Calu3 (cell line): ENCODE measurements at regions not wholly inside any gene's neighbourhood (a gene's known extent, or its start where the extent isn't known, plus 50 kb on each side); places are given as distances from the start of the nearest gene placed in this dataset.

ENCODE experiments used
- BruUV-seq: library from RNA; stranded (reverse); fragments of 400-500 nt; replicated peaks from 2 replicates; lab custom pipeline; 2021; lab: Mats Ljungman, UMichigan
- CTCF ChIA-PET: fragments of 300-600 bp; sonication (Branson Sonifier 250); formaldehyde crosslinking; loops from one replicate; lab custom pipeline; 2022; ENCODE audit warnings: antibody characterized with exemption; lab: Charles Lee
- DNase-seq: peaks from one replicate; pipeline ENCODE4 v3.0.0; 2022
- H3K27ac Mint-ChIP-seq: one replicate; pipeline ENCODE4 v1.8.0; 2022; ENCODE audit warnings: mixed read lengths; ENCODE audit not compliant: unreplicated experiment
- H3K27me3 Mint-ChIP-seq: one replicate; pipeline ENCODE4 v1.8.0; 2022; ENCODE audit warnings: mixed read lengths; ENCODE audit not compliant: unreplicated experiment
- H3K36me3 Mint-ChIP-seq: one replicate; pipeline ENCODE4 v1.8.0; 2022; ENCODE audit warnings: mild to moderate bottlenecking, moderate library complexity, mixed read lengths; ENCODE audit not compliant: insufficient read depth, unreplicated experiment
- H3K4me1 Mint-ChIP-seq: one replicate; pipeline ENCODE4 v1.8.0; 2022; ENCODE audit warnings: mild to moderate bottlenecking, low read depth, mixed read lengths; ENCODE audit not compliant: unreplicated experiment
- H3K4me3 Mint-ChIP-seq: one replicate; pipeline ENCODE4 v1.8.0; 2022; ENCODE audit warnings: mild to moderate bottlenecking, low read depth, moderate library complexity, mixed read lengths; ENCODE audit not compliant: unreplicated experiment
- H3K9me3 Mint-ChIP-seq: one replicate; pipeline ENCODE4 v1.8.0; 2022; ENCODE audit warnings: low read depth, mixed read lengths; ENCODE audit not compliant: unreplicated experiment
- intact Hi-C: fragments of 100-400 bp; cut with micrococcal nuclease; formaldehyde crosslinking; loops from one replicate; pipeline ENCODE4 v1.10.0; 2022; ENCODE audit not compliant: unreplicated experiment
- TF ChIP-seq, protein P1 (sequence below): fragments of 200-600 bp; IDR thresholded peaks from one replicate; pipeline ENCODE4 v1.8.0; 2022; ENCODE audit warnings: antibody characterized with exemption; ENCODE audit not compliant: unreplicated experiment

- no peak overlapping the region for H3K4me3 Mint-ChIP-seq
- H3K27me3 Mint-ChIP-seq, result peaks cover 12% of the 10 kb centered on the region
- DNase-seq, result no peak
- TF ChIP-seq, protein P1, sequence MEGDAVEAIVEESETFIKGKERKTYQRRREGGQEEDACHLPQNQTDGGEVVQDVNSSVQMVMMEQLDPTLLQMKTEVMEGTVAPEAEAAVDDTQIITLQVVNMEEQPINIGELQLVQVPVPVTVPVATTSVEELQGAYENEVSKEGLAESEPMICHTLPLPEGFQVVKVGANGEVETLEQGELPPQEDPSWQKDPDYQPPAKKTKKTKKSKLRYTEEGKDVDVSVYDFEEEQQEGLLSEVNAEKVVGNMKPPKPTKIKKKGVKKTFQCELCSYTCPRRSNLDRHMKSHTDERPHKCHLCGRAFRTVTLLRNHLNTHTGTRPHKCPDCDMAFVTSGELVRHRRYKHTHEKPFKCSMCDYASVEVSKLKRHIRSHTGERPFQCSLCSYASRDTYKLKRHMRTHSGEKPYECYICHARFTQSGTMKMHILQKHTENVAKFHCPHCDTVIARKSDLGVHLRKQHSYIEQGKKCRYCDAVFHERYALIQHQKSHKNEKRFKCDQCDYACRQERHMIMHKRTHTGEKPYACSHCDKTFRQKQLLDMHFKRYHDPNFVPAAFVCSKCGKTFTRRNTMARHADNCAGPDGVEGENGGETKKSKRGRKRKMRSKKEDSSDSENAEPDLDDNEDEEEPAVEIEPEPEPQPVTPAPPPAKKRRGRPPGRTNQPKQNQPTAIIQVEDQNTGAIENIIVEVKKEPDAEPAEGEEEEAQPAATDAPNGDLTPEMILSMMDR, result no peak
- H3K36me3 Mint-ChIP-seq, result no peaks in the 10 kb centered on the region
- no peaks in the 10 kb centered on the region for H3K9me3 Mint-ChIP-seq
- CTCF ChIA-PET, result interaction anchor here (1.4 kb wide), 1 partner anchor 14 kb away, joined by 5 read pairs; no protein-coding TSS in a partner anchor
- H3K4me1 Mint-ChIP-seq, result no peaks in the 10 kb centered on the region
- intact Hi-C loops, result no loop called here
- BruUV-seq, result no TSS peak
- no peak overlapping the region for H3K27ac Mint-ChIP-seq
Observed at GRCh38 chr12:107978641-107979040, 150.4 kb upstream of the WSCD2 start.

GRCh38 chr12:107983756-107984472 lies 145.2 kb upstream of the WSCD2 start:
- H3K27ac Mint-ChIP-seq, result no peak overlapping the region
- CTCF ChIA-PET, result interaction anchor here (1.1 kb wide), 1 partner anchor 9 kb away, joined by 3 read pairs; no protein-coding TSS in a partner anchor
- no peaks in the 10 kb centered on the region for H3K4me1 Mint-ChIP-seq
- no peaks in the 10 kb centered on the region for H3K36me3 Mint-ChIP-seq
- TF ChIP-seq, protein P1, result no peak
- intact Hi-C loops, result no loop called here
- DNase-seq, result no peak
- no TSS peak for BruUV-seq
- H3K4me3 Mint-ChIP-seq, result no peak overlapping the region
- H3K27me3 Mint-ChIP-seq, result peaks cover 13% of the 10 kb centered on the region
- no peaks in the 10 kb centered on the region for H3K9me3 Mint-ChIP-seq

DNA sequence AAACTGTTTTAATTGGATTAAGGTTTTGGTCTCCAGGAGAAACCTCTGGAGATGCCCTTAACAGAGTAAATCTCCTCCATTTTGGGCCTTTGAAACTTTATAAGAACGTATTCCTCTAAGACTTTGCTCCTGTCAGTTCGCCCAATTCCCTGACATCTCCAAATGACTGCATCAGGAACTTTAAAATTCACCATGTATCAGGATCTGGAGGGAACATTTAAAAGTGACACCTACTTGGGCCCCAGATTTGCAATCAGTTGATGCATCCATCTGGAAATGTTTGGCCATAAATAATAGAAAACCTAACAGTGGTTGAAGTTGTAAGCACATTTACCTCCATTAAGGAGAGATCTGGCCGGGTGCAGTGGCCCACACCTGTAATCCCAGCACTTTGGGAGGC lies 144.1 kb upstream of the WSCD2 start:
- DNase-seq, result no peak
- Mint-ChIP-seq H3K9me3 (no peaks in the 10 kb centered on the region), H3K27me3 (peaks cover 24% of the 10 kb centered on the region), H3K4me1 (no peaks in the 10 kb centered on the region), H3K36me3 (no peaks in the 10 kb centered on the region), H3K27ac (no peak overlapping the region), H3K4me3 (no peak overlapping the region)
- no TSS peak for BruUV-seq
- TF ChIP-seq, protein P1, result no peak
- intact Hi-C loops, result no loop called here
- CTCF ChIA-PET, result interaction anchor here (0.6 to 1.1 kb wide), 2 partner anchors 8 to 69 kb away, joined by 3 read pairs; no protein-coding TSS in a partner anchor

- intact Hi-C loops, result no loop called here
- TF ChIP-seq, protein P1, result no peak
- CTCF ChIA-PET, result interaction anchor here (0.6 kb wide), 1 partner anchor 597 kb away, joined by 3 read pairs; no protein-coding TSS in a partner anchor
- no peaks in the 10 kb centered on the region for H3K9me3 Mint-ChIP-seq
- H3K4me3 Mint-ChIP-seq, result no peak overlapping the region
- H3K36me3 Mint-ChIP-seq, result no peaks in the 10 kb centered on the region
- no peak for DNase-seq
- no peaks in the 10 kb centered on the region for H3K4me1 Mint-ChIP-seq
- no TSS peak for BruUV-seq
- no peak overlapping the region for H3K27ac Mint-ChIP-seq
- peaks cover 36% of the 10 kb centered on the region for H3K27me3 Mint-ChIP-seq
Observed at GRCh38 chr12:107986183-107986582, 142.9 kb upstream of the WSCD2 start.
